ENCODE measurements at regions not wholly inside any gene's neighbourhood (a gene's known extent, or its start where the extent isn't known, plus 50 kb on each side); places are given as distances from the start of the nearest gene placed in this dataset.

DNA sequence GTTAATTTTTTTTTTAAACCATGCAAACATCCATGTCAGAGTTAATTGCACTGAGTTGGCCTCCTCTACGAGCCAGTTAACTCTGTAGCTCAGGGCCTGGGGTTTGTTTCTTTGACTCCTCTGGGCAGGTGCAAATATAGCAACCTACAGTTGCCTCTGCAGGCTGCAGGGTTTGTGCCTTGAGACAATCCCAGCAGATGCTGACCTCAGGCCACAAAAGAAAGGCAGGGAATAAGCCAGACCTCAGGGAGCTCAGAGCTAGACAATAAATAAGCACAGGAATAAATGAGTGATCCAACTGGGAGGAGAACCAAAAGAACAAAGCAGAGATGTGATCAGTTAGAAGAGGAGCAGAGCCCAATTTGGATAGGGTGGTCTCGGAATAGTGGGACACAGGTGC, 390.8 kb downstream of the SHANK2 start:
- TF ChIP-seq CTCF (IDR thresholded peaks at IDR 0.05; ENCODE audit: poor library complexity) (no peak), EZH2phosphoT487 (IDR thresholded peaks at IDR 0.05; ENCODE audit: low read depth, severe bottlenecking, unreplicated experiment) (no peak)
